ENCODE measurements at regions not wholly inside any gene's neighbourhood (a gene's known extent, or its start where the extent isn't known, plus 50 kb on each side); places are given as distances from the start of the nearest gene placed in this dataset.

GRCh38 chr14:40123816-40124215 is 691.6 kb upstream of the FBXO33 start:
- ATAC-seq (no peak), DNase-seq (ENCODE audit: low read depth, low spot score) (no peak)
- H3K36me3 ChIP-seq (ENCODE audit: control insufficient read depth, insufficient read depth, low read length): no peaks in the 10 kb centered on the region
- CTCF ChIA-PET: no interaction called here
- TF ChIP-seq REST (IDR thresholded peaks at IDR 0.05; ENCODE audit: insufficient read depth in 1 of 2, low read depth in 2 of 2, low read length in 1 of 2): no peak
- TF ChIP-seq POLR2AphosphoS5 (IDR thresholded peaks at IDR 0.05; ENCODE audit: low read depth, low read length): no peak
- TF ChIP-seq TCF7L2 (IDR thresholded peaks at IDR 0.05; ENCODE audit: low read depth, low read length): no peak
- TF ChIP-seq SIN3A (IDR thresholded peaks at IDR 0.05; ENCODE audit: borderline replicate concordance, insufficient read depth, low read depth, low read length): no peak
- no peak for TF ChIP-seq CTCF (IDR thresholded peaks at IDR 0.05)
- no TSS peak for BruUV-seq (replicated peaks)
- intact Hi-C loops (cut with micrococcal nuclease; ENCODE audit: unreplicated experiment) (no loop called here), in situ Hi-C loops (cut with HindIII; ENCODE audit: low pct_unique_long_range_greater_than_20kb, low sequenced_read_pairs) (no loop called here)
- H3K27ac ChIP-seq (ENCODE audit: low read length): no peak overlapping the region
- no peaks in the 10 kb centered on the region for H3K27me3 ChIP-seq (ENCODE audit: control insufficient read depth, insufficient read depth, low read length)
- no peak overlapping the region for H3K4me3 ChIP-seq (ENCODE audit: low read depth in 2 of 2, low read length in 2 of 2)
- POLR2A ChIA-PET: no interaction called here
- no peaks in the 10 kb centered on the region for H3K9me3 ChIP-seq (ENCODE audit: control insufficient read depth, insufficient read depth, low read depth, low read length)
- H3K4me1 ChIP-seq (ENCODE audit: control insufficient read depth, insufficient read depth, low read length): no peaks in the 10 kb centered on the region

- no peak overlapping the region for H3K27ac ChIP-seq (ENCODE audit: low read length)
Observed at GRCh38 chr14:40122968-40123648, 690.9 kb upstream of the FBXO33 start.

More at GRCh38 chr14:40122968-40123648, 690.9 kb upstream of the FBXO33 start:
- CTCF ChIA-PET: no interaction called here
- Histone ChIP-seq H3K36me3 (ENCODE audit: control insufficient read depth, insufficient read depth, low read length) (no peaks in the 10 kb centered on the region), H3K4me1 (ENCODE audit: control insufficient read depth, insufficient read depth, low read length) (no peaks in the 10 kb centered on the region), H3K27me3 (ENCODE audit: control insufficient read depth, insufficient read depth, low read length) (no peaks in the 10 kb centered on the region), H3K4me3 (ENCODE audit: low read depth in 2 of 2, low read length in 2 of 2) (no peak overlapping the region), H3K9me3 (ENCODE audit: control insufficient read depth, insufficient read depth, low read depth, low read length) (no peaks in the 10 kb centered on the region)
- POLR2A ChIA-PET: no interaction called here
- in situ Hi-C loops (cut with HindIII; ENCODE audit: low pct_unique_long_range_greater_than_20kb, low sequenced_read_pairs) (no loop called here), intact Hi-C loops (cut with micrococcal nuclease; ENCODE audit: unreplicated experiment) (no loop called here)
- ATAC-seq (no peak), DNase-seq (ENCODE audit: low read depth, low spot score) (no peak)
- TF ChIP-seq POLR2AphosphoS5 (IDR thresholded peaks at IDR 0.05; ENCODE audit: low read depth, low read length): no peak
- no peak for TF ChIP-seq CTCF (IDR thresholded peaks at IDR 0.05)
- TF ChIP-seq REST (IDR thresholded peaks at IDR 0.05; ENCODE audit: insufficient read depth in 1 of 2, low read depth in 2 of 2, low read length in 1 of 2): no peak
- TF ChIP-seq SIN3A (IDR thresholded peaks at IDR 0.05; ENCODE audit: borderline replicate concordance, insufficient read depth, low read depth, low read length): no peak
- no peak for TF ChIP-seq TCF7L2 (IDR thresholded peaks at IDR 0.05; ENCODE audit: low read depth, low read length)
- BruUV-seq (replicated peaks): no TSS peak

Measured in Panc1 (cell line).